ENCODE measurements at regions not wholly inside any gene's neighbourhood (a gene's known extent, or its start where the extent isn't known, plus 50 kb on each side); places are given as distances from the start of the nearest gene placed in this dataset.

DNA sequence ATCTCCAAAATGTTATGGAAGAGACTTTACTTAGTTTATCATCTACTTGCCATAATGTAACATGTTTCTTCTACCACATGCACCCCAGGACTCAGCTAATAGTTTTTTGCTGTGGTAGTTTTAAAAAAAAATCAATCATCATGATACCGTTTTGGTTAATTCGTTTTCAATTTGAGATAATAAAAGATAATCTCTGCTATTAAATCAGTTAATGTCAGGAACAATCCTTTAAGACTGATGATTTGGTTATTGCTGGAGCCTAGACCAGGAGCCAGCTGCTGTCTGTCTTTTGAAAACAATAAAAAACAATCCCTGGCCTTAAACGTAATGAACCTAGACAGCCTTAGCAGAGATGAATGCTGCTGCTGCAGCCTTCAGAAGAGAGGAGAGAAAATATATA, 403.7 kb downstream of the OXSM start:
- H3K4me3 ChIP-seq = no peak overlapping the region
- DNase-seq = no peak
- intact Hi-C loops (cut with DNase I; ENCODE audit: low total_unique reads) = no loop called here
- H3K27ac ChIP-seq = no peak overlapping the region
- no peaks in the 10 kb centered on the region for H3K27me3 ChIP-seq (replicated peaks in 1 of 7)
- H3K9me3 ChIP-seq = peaks cover 0 to 28% (median 7%) of the 10 kb centered on the region in 8 donors
- TF ChIP-seq POLR2AphosphoS5 (IDR thresholded peaks at IDR 0.05) (no peak), POLR2A (IDR thresholded peaks at IDR 0.05) (no peak)
- TF ChIP-seq, protein P1, sequence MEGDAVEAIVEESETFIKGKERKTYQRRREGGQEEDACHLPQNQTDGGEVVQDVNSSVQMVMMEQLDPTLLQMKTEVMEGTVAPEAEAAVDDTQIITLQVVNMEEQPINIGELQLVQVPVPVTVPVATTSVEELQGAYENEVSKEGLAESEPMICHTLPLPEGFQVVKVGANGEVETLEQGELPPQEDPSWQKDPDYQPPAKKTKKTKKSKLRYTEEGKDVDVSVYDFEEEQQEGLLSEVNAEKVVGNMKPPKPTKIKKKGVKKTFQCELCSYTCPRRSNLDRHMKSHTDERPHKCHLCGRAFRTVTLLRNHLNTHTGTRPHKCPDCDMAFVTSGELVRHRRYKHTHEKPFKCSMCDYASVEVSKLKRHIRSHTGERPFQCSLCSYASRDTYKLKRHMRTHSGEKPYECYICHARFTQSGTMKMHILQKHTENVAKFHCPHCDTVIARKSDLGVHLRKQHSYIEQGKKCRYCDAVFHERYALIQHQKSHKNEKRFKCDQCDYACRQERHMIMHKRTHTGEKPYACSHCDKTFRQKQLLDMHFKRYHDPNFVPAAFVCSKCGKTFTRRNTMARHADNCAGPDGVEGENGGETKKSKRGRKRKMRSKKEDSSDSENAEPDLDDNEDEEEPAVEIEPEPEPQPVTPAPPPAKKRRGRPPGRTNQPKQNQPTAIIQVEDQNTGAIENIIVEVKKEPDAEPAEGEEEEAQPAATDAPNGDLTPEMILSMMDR (IDR thresholded peaks at IDR 0.05 in 8 of 11, conservative IDR thresholded peaks at IDR 0.05 in 3 of 11) = no peak
- WGBS, 5 donors = 60 to 84% (median 73%) methylated on average over 3 of the region's 3 CpGs
- H3K4me1 ChIP-seq = no peaks in the 10 kb centered on the region
- H3K36me3 ChIP-seq = no peaks in the 10 kb centered on the region

DNA sequence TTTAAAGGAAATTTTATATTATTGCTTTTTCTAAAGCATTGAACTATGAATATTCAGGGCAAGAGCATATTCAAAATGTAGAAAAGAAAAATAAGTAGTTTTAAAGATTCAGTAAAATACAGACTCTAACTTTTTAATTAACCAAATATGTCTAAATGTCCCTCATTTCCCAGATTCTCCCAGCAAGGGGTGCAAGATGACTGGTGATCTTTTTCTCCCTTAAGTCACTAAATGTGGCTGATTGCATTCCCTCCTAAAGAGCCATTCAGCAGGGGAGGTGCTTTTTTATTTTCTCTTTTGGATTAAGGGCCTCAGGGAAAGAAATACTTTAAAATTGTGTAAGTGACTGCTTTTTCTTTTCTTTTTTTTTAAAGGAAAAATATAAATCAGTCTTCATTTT, 406.9 kb downstream of the OXSM start:
- intact Hi-C loops (cut with DNase I; ENCODE audit: low total_unique reads) = no loop called here
- no peak for DNase-seq
- Histone ChIP-seq H3K27ac (no peak overlapping the region), H3K27me3 (replicated peaks in 1 of 7) (no peaks in the 10 kb centered on the region), H3K36me3 (no peaks in the 10 kb centered on the region), H3K4me3 (no peak overlapping the region), H3K9me3 (peaks cover 0 to 9% (median 0%) of the 10 kb centered on the region in 8 donors), H3K4me1 (no peaks in the 10 kb centered on the region)
- TF ChIP-seq, protein P1 (IDR thresholded peaks at IDR 0.05 in 8 of 11, conservative IDR thresholded peaks at IDR 0.05 in 3 of 11) = no peak
- TF ChIP-seq POLR2A (IDR thresholded peaks at IDR 0.05) (no peak), POLR2AphosphoS5 (IDR thresholded peaks at IDR 0.05) (no peak)

DNA sequence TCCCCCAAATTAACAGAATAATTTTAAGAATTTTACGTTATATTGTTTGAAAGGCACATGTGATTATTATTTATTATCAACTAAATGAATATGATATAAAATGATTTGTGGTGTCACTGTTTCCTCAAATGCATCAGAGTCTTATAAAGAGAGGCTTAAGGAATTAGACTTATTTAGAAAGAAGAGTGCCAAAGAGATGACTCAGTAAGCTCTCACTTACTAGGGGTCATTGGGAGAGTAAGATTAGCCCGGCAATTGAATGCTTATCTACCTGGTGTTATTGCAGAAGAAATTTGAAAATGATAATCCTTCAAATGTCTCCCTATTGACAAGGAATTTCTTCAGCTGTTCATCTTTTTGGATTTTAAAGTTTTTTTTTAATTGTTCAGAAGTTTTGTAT, 408.7 kb downstream of the OXSM start:
- Histone ChIP-seq H3K36me3 (no peaks in the 10 kb centered on the region), H3K4me3 (no peak overlapping the region), H3K27me3 (replicated peaks in 1 of 7) (no peaks in the 10 kb centered on the region), H3K27ac (no peak overlapping the region), H3K9me3 (peaks cover 0 to 7% (median 0%) of the 10 kb centered on the region in 8 donors), H3K4me1 (no peaks in the 10 kb centered on the region)
- intact Hi-C loops (cut with DNase I; ENCODE audit: low total_unique reads) = no loop called here
- 64 to 81% (median 78%) methylated on average over 2 of the region's 2 CpGs for WGBS, 5 donors
- TF ChIP-seq POLR2AphosphoS5 (IDR thresholded peaks at IDR 0.05) (no peak), POLR2A (IDR thresholded peaks at IDR 0.05) (no peak)
- TF ChIP-seq, protein P1 (IDR thresholded peaks at IDR 0.05 in 8 of 11, conservative IDR thresholded peaks at IDR 0.05 in 3 of 11) = no peak
- DNase-seq = no peak

DNA sequence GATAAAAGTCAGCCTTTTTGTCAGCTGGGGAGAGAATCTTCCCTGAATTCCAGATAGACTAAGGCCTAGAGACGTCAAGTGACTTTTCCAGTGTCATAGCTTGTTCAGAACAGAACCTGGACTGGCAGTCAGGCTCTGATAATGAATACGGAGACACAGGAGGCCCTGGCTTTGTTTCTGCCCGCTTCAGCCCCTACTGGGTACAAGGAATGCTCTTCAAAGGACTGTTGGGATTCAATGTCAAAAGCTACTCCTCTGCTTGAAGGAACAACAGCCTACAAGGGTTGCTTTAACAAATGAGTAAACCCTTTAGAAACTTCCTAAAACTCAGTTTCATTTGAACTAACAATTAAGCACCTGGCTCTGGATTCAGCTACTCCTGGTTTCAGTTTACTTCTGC, 412.3 kb downstream of the OXSM start:
- Histone ChIP-seq H3K36me3 (no peaks in the 10 kb centered on the region), H3K9me3 (no peaks in the 10 kb centered on the region), H3K4me1 (no peaks in the 10 kb centered on the region), H3K27me3 (replicated peaks in 1 of 7) (no peaks in the 10 kb centered on the region), H3K27ac (no peak overlapping the region), H3K4me3 (no peak overlapping the region)
- 56 to 84% (median 70%) methylated on average over 3 of the region's 3 CpGs for WGBS, 5 donors
- no peak for DNase-seq
- TF ChIP-seq POLR2AphosphoS5 (IDR thresholded peaks at IDR 0.05) = no peak
- TF ChIP-seq POLR2A (IDR thresholded peaks at IDR 0.05) = no peak
- TF ChIP-seq, protein P1 (IDR thresholded peaks at IDR 0.05 in 8 of 11, conservative IDR thresholded peaks at IDR 0.05 in 3 of 11) = no peak
- intact Hi-C loops (cut with DNase I; ENCODE audit: low total_unique reads) = no loop called here

Measured in spleen (tissue), 11 donors.